GM12874 (cell line): ENCODE measurements at regions not wholly inside any gene's neighbourhood (a gene's known extent, or its start where the extent isn't known, plus 50 kb on each side); places are given as distances from the start of the nearest gene placed in this dataset.

Source experiments
- TF ChIP-seq, protein P1 (sequence below): IDR thresholded peaks from 2 replicates; pipeline ENCODE4 v1.5.1; 2011; ENCODE audit warnings: low read depth, mild to moderate bottlenecking, control low read depth, low read length, moderate library complexity; ENCODE audit not compliant: insufficient read depth

DNA sequence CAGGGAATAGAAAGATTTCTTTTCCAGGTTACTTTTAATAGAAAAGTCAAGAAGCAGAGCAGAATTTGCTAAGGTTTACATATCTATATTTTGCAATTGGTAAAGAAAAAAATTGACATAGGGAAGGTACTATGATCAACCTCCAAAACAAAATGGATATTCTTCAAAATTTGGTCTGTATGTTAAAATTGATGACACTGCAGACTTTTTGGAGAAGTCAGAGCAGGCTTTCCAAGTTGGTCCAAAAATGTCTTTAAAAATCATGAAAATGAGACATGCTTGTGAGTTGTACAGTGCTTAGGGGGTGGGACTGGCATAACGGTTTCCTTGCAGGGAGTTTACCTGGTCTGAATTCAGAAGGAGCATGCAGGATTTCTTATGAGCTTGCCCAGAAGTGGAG, 77.0 kb downstream of the TFPI2 start:
- TF ChIP-seq, protein P1, sequence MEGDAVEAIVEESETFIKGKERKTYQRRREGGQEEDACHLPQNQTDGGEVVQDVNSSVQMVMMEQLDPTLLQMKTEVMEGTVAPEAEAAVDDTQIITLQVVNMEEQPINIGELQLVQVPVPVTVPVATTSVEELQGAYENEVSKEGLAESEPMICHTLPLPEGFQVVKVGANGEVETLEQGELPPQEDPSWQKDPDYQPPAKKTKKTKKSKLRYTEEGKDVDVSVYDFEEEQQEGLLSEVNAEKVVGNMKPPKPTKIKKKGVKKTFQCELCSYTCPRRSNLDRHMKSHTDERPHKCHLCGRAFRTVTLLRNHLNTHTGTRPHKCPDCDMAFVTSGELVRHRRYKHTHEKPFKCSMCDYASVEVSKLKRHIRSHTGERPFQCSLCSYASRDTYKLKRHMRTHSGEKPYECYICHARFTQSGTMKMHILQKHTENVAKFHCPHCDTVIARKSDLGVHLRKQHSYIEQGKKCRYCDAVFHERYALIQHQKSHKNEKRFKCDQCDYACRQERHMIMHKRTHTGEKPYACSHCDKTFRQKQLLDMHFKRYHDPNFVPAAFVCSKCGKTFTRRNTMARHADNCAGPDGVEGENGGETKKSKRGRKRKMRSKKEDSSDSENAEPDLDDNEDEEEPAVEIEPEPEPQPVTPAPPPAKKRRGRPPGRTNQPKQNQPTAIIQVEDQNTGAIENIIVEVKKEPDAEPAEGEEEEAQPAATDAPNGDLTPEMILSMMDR = no peak

DNA sequence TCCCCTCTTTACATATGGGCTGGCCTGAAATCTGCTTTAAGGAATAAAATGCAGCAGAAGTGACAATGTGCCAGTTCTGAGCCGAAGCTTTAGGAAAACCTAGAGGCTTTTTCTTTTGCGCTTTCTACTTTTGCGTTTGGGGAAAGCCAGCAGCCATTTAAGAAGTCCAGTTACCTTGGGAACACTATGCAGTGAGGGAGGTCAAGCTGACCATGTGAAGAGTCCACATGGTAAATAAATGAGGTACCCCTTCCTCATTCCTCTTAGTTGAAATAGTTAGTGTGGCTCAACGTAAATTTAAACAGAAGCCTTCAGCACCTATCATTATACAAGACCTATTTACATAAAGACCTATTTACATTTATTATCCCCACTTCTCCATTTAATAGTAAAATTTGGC, 78.5 kb downstream of the TFPI2 start:
- TF ChIP-seq, protein P1 = no peak

DNA sequence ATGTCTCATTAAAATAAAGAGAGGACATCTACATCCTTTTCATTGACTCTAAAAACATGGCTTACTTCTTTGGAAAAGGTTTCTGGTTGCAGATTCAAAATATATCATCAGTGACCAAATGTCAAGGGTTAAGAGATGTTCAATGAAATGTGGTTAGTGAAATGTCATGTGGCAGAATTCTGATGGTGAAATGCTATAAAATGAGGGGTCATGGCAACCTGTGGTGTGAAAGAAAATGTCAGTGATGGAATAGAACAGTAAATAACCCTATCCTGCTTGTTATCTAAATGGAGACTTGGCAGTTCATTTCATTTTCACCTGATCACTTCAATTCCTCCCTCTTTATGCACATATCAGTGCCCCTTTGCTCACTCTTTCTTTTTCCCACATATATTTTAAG, 79.4 kb downstream of the TFPI2 start:
- TF ChIP-seq, protein P1 = no peak

DNA sequence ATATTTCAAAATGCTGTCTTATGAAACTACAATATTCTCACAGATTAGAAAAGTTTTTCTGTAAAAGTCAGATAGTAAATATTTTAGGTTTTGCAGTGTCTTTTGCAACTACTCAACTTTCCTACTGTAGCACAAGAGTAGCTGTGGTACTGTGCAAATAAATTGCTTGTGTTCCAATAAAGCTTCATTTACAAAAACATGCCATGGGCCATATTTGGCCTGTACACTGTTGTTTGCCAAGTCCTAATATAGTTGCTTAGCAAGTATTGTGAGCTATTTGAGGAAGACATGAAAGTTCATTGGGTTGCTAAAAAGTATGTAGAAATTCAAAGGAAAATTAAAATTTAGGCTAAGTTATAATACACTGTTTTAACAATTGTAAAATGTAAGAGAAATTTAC, 80.0 kb downstream of the TFPI2 start:
- TF ChIP-seq, protein P1 = no peak

DNA sequence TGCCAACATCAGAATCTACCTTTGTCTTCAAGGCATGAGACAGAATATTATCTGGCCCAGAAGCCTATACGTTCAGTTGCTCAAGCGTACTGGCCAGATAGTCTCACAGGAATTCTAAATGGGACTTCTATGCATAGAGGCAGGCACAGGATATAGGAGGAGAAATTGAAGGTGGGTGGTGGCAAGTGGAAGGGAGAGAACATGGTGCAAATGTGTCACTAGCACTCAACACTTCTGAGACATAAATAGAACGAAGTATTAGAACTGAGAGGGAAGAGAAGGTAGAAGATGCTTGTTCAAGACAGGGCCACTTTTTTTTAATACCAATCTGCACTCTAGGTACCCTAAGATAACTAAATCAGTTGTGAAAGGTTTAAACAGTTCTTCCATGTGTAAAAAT, 85.8 kb downstream of the TFPI2 start:
- TF ChIP-seq, protein P1 = no peak

DNA sequence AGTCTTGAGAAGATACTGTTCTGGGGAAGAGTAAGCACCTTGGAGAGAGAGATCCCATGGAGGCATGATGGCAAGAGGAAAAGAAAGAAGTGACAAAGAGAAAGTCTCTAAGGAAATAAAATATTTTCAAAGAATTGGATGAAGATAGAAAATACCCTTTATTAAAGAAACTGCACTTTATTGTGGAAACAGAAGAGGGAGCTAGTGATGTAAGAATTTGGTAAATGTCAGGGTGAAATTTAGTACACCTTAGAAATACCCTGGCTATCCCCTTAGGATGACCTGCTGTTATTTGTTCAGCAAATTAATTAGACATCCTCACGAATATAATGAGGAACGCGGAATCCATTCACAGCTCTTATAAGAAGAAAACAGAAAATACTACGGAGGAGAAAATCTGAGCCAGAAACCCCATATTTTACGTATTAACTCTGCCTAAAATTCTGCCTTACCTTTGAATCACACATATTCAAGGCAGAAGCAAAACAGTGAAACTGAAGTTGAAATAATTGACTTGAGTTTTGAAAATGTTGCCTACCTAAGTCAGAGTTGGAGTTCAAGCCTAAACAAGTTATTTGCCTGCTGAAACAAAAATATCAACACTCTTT, 90.7 kb downstream of the TFPI2 start:
- TF ChIP-seq, protein P1 = no peak

DNA sequence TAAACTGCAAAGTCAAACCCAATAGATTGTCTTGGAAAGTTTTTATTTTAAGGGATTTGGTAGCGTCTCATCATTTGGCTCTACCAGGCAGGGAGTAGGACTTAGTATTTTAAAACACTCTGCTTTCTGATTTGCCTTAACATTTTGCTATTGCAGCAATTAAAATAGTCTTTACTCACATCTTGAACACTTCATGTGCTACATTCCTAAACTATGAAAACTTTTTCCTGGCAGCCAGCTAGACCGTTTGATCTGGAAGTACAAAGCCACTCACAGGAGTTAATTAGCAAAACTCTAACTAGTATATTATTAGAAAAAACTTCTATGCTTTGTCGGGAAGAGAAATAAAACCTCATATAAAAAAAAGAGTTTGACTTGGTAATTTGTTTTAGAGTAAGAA, 111.4 kb downstream of the TFPI2 start:
- TF ChIP-seq, protein P1 = no peak
